ENCODE measurements at regions not wholly inside any gene's neighbourhood (a gene's known extent, or its start where the extent isn't known, plus 50 kb on each side); places are given as distances from the start of the nearest gene placed in this dataset.

DNA sequence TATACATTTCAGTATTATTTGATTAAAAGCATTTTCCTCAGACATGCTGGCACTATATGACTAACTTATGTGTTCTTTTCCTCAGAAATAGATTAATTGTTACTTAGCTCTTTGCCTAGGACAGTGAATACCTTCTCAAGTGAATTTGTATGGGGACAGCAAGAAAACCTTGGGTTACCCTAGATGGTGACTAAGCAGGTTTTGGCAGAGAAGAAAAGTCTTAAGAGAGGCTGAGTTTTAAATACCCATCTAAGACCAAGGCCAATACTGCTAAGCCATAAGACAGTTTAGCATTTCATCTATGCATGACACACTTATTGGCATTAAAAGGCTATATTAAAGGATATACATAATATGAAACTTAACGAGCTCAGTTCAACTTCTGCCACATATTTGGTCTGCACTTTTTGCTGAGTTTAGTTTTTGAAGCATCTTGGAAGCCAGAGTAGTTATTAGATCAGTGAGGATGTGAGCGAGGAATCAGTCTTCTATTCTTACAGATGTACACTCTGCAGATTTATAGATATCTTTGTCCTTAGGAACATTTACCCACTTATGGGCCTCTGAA lies 54.6 kb upstream of the FAM3C start:
- TF ChIP-seq POLR2AphosphoS5 (IDR thresholded peaks at IDR 0.05; ENCODE audit: borderline replicate concordance, low read depth, low read length) (no peak), EZH2 (IDR thresholded peaks at IDR 0.05) (no peak)

All from SK-N-MC (cell line).